Body of pancreas (tissue), 4 donors: ENCODE measurements at regions not wholly inside any gene's neighbourhood (a gene's known extent, or its start where the extent isn't known, plus 50 kb on each side); places are given as distances from the start of the nearest gene placed in this dataset.

Experiments
- CTCF ChIP-seq, 7 experiments: fragments of 450-650 bp in 4 of 7; fragments of 200-600 bp in 3 of 7; sonication (generic) in 3 of 7; IDR thresholded peaks; one replicate each; pipeline ENCODE4 v1.5.1; 2016 to 2019; ENCODE audit warnings: antibody characterized with exemption in 7 of 7
- POLR2A ChIP-seq, 3 donors: fragments of 450-650 bp; IDR thresholded peaks; one replicate each; pipeline ENCODE4 v1.6.1; 2016; ENCODE audit warnings: antibody characterized with exemption in 3 of 3, mild to moderate bottlenecking in 2 of 3

DNA sequence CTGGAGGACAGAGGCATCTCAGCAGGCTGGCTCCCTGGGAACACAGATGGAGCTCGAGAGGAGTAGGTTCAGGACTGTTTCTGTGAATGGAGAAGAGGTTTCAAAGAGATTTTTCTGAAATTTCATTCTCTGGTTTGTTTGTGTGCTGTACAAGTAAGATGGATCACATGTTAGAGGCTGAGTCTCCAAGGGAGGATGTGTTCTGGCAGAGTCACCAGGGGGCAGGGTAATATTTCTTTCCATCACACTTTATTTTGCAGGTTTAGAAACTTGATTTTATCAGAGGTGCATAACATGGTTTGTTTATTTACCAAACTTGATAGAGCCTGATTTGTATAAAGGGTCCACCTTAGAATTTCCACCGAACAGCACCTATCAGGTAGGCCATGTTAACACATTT is 69.2 kb upstream of the ARL15 start:
- TF ChIP-seq CTCF (IDR thresholded peaks at IDR 0.05), result no peak
- no peak for TF ChIP-seq POLR2A (IDR thresholded peaks at IDR 0.05)
